ACC112 (cell line): ENCODE measurements at regions not wholly inside any gene's neighbourhood (a gene's known extent, or its start where the extent isn't known, plus 50 kb on each side); places are given as distances from the start of the nearest gene placed in this dataset.

Experiments
- H2AFZ ChIP-seq: fragments of 200-600 bp; sonication (generic); one replicate; pipeline ENCODE4 v1.6.0; 2017; ENCODE audit warnings: antibody characterized with exemption, low read length; ENCODE audit not compliant: unreplicated experiment
- H3K27ac ChIP-seq: fragments of 200-600 bp; sonication (generic); 2 replicates; pipeline ENCODE4 v1.5.1; 2014; ENCODE audit warnings: low read depth, mild to moderate bottlenecking, antibody characterized with exemption, low read length, moderate library complexity
- H3K27me3 ChIP-seq: fragments of 200-600 bp; sonication (generic); 2 replicates; pipeline ENCODE4 v1.6.1; 2014; ENCODE audit warnings: mild to moderate bottlenecking, antibody characterized with exemption, low read length, moderate library complexity, mixed read lengths; ENCODE audit not compliant: insufficient read depth
- H3K36me3 ChIP-seq: fragments of 200-600 bp; sonication (generic); 2 replicates; pipeline ENCODE4 v1.6.1; 2016; ENCODE audit warnings: mild to moderate bottlenecking, antibody characterized with exemption, low read length, moderate library complexity, mixed read lengths; ENCODE audit not compliant: insufficient read depth
- H3K4me1 ChIP-seq: fragments of 200-600 bp; sonication (generic); one replicate; pipeline ENCODE4 v1.6.1; 2016; ENCODE audit warnings: low read length, mixed read lengths; ENCODE audit not compliant: insufficient read depth, unreplicated experiment, control insufficient read depth
- H3K4me3 ChIP-seq: fragments of 200-600 bp; sonication (generic); 2 replicates; pipeline ENCODE4 v1.5.1; 2014; ENCODE audit warnings: mild to moderate bottlenecking, low read depth, low read length
- H3K79me2 ChIP-seq: fragments of 200-600 bp; sonication (generic); one replicate; pipeline ENCODE4 v1.6.0; 2016; ENCODE audit warnings: low read length; ENCODE audit not compliant: control insufficient read depth, unreplicated experiment, insufficient read depth

DNA sequence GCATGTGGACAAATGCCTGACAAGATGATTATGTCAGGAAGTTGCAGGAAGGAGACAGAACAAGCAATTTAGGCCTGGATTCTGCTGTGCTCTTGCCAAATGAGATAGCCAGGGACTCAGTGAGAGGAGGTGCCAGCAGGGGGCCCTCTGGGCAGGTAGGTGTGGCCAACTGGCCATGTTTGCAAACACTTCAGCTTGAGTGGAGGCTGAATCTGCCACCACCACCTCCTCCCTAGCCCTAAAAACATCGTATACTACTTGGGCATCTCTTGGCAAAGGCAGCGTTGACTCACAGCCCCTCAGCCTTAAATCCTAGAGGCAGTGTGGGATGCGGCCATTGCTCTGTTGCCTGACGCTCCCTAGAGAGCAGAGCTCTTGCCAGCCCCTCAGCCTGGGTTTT lies 95.1 kb upstream of the PLET1 start:
- Histone ChIP-seq H2AFZ (peak overlapping the region; percentile 55), H3K36me3 (no peaks in the 10 kb centered on the region), H3K27ac (no peak overlapping the region), H3K27me3 (no peaks in the 10 kb centered on the region), H3K79me2 (no peaks in the 10 kb centered on the region), H3K4me1 (peaks cover 6% of the 10 kb centered on the region), H3K4me3 (no peak overlapping the region)

DNA sequence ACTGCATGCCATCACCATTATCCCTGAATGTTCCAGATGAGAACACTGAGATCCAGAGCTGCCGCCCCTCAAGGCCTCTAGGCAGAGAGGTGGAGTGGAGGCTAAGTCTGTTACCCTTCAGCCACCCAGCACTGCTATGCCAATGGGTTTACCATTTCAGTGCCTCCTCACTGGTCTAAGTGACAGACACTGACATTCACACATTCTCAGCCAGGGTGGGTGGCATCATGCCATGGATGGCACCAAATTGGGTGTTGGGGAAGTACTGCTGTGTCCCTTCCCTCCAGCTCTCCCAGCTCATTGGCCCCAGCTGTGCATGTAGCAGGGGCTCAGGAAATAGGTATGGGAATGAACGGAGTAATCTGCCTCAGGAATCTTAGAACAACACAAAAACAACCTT lies 96.8 kb upstream of the PLET1 start:
- Histone ChIP-seq H2AFZ (no peak overlapping the region), H3K27me3 (no peaks in the 10 kb centered on the region), H3K36me3 (no peaks in the 10 kb centered on the region), H3K4me3 (no peak overlapping the region), H3K4me1 (peaks cover 6% of the 10 kb centered on the region), H3K79me2 (no peaks in the 10 kb centered on the region), H3K27ac (no peak overlapping the region)

DNA sequence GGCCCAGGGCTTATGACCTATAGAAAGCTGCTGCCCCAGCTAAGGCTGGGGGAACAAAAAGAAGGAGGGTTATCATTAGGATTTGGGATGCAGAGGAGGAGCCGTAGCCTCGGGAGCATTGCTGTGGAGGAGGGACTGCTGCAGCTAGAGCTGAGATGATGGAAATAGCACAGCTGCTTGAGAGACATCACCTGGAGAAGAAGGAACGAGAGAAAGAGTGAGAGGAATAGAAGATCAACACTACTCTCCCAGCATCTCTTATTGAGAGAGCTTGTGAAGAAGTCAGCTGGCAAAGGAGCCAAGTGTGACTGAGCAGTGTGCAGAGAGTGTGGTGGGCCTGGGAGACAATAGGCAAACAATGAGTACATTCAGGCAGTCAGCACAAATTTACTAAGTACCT lies 100.7 kb upstream of the PLET1 start:
- Histone ChIP-seq H3K4me3 (no peak overlapping the region), H3K36me3 (no peaks in the 10 kb centered on the region), H3K27ac (no peak overlapping the region), H2AFZ (no peak overlapping the region), H3K79me2 (no peaks in the 10 kb centered on the region), H3K4me1 (peaks cover 21% of the 10 kb centered on the region), H3K27me3 (no peaks in the 10 kb centered on the region)

DNA sequence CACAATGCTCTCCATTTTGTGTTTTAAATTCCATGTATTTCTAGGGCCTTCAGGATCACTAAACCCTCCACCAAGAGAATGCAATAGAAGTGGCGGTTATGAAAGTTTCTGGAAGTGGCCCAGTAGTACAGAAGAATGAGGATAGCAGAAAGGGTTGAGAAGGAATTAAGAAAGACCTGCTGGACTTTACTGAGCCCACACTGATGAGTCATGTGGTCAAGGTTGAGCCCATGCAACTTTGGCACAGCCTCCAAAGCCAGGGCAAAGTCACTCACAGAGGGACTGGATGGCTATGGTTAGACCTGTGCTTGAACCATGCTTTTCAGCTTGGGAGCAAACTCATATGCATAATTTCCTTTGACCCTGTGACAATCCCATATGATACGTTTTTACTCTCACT lies 102.9 kb upstream of the PLET1 start:
- Histone ChIP-seq H3K27ac (no peak overlapping the region), H3K4me3 (no peak overlapping the region)

DNA sequence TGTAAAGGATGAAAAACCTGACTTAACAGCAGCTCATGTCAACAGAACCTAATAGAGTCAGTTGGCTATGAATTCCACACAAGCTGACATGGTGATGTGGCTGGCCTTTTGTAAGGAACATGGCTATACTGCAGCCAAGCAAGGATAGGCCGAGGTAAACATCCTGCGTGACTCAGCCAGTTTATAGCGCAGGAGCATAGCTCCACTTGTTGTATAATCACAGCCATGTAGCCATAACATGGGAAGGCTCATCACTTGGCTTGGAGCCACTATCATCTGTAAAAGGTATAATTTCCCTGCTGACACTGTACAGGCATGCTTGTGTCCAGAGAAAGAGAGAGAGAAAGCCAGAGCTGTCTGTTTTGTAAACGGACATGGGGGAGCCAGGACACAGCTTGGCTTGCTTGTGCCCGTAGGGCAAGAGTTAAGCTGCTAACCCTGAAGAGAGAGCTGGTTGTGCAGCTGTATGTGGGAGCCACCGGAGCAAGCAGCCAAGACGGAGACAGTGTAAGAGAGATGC lies 104.4 kb upstream of the PLET1 start:
- H3K79me2 ChIP-seq, result no peaks in the 10 kb centered on the region
- peak overlapping the region; percentile 56 for H3K27ac ChIP-seq
- no peak overlapping the region for H3K4me3 ChIP-seq
- H3K36me3 ChIP-seq, result no peaks in the 10 kb centered on the region
- H3K27me3 ChIP-seq, result peaks cover 2% of the 10 kb centered on the region; the same call in 1 of the 2 replicates
- no peak overlapping the region for H2AFZ ChIP-seq
- H3K4me1 ChIP-seq, result peaks cover 21% of the 10 kb centered on the region

More for the DNA sequence above, 102.9 kb upstream of the PLET1 start:
- Histone ChIP-seq H3K27me3 (no peaks in the 10 kb centered on the region), H3K79me2 (no peaks in the 10 kb centered on the region), H3K36me3 (no peaks in the 10 kb centered on the region), H3K4me1 (peaks cover 21% of the 10 kb centered on the region), H2AFZ (no peak overlapping the region)

DNA sequence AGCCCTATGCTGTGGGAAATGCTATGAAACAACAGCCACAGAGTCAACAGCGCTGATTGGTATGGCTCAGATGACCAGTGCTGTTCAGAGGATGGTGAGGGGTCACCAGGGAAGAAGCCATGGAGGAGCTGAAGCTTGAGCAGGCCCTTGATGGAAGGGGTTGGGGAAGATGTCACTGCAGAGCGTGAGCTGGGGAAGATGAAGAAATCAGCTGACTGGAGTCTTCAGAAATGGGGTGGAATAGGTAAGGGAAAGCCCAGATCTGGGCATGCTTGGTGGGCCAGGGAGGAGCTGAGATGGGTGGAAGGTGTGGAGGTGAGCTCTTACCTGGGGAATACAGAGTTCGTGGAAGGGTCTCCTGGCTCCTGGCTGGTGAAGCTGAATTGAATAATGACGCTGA lies 105.4 kb upstream of the PLET1 start:
- Histone ChIP-seq H3K27ac (no peak overlapping the region), H2AFZ (no peak overlapping the region), H3K79me2 (no peaks in the 10 kb centered on the region), H3K4me1 (peaks cover 21% of the 10 kb centered on the region), H3K36me3 (no peaks in the 10 kb centered on the region), H3K27me3 (peaks cover 10% of the 10 kb centered on the region; the same call in 1 of the 2 replicates), H3K4me3 (no peak overlapping the region)

DNA sequence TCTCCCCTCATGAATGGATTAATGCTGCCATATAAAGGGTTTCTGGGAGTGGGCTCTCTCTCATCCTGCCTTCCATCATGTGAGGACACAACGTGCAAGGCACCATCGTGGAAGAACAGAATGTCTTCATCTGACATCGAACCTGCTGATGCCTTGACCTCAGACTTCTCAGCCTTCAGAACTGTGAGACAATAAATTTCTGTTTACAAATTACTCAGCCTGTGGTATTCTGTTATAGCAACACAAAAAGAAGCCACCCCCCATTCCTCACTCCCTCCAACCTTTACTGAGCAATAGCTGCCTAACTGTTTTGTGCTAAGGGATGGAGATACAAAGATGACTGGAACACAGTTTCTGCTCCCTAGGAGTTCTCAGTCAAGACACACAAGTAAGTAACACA lies 106.1 kb upstream of the PLET1 start:
- Histone ChIP-seq H3K27ac (no peak overlapping the region), H3K4me3 (no peak overlapping the region), H3K27me3 (peaks cover 11% of the 10 kb centered on the region; the same call in 1 of the 2 replicates), H3K36me3 (no peaks in the 10 kb centered on the region), H3K79me2 (no peaks in the 10 kb centered on the region), H2AFZ (no peak overlapping the region), H3K4me1 (peaks cover 21% of the 10 kb centered on the region)

DNA sequence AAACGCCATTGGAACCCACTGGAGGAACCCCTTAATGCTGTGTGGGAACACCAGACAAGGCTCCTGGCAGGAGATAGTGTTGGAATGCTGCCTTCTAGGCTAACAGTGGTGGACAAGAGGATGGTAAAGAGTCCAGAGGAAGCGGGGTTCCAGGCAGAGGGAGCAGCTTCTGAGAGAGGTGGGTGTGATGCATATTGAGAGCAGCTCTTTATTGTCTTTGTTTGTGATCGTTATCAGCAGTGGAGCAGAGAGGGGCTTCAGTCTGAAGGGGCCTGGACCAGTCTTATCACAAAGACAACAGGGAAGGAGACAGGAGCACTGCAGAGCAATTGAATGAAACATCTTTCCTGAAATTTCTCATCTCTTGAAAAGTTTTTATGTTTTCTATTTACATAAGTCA lies 106.8 kb upstream of the PLET1 start:
- no peak overlapping the region for H2AFZ ChIP-seq
- H3K27me3 ChIP-seq, result peaks cover 11% of the 10 kb centered on the region; the same call in 1 of the 2 replicates
- no peaks in the 10 kb centered on the region for H3K36me3 ChIP-seq
- H3K4me3 ChIP-seq, result no peak overlapping the region
- no peaks in the 10 kb centered on the region for H3K79me2 ChIP-seq
- peaks cover 21% of the 10 kb centered on the region for H3K4me1 ChIP-seq
- H3K27ac ChIP-seq, result no peak overlapping the region

DNA sequence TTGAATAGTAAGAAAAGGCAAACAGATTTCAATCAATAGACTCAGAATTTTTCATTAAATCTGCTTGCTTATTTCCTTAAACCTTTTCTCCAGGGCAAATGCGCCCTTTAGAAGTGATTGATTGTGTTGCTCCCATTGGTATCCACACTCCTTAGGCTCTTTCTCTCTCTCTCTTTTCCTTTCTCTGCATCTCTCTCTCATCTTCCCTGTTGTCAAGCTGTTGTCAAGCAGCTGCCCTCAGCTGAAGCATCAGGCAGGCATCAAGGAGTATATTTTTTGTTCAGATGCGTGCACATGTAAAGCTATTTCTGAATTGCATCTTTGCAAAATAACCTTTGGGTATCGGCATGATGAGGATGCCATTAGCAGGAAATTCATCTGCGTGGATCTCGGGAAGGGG lies 107.2 kb upstream of the PLET1 start:
- no peak overlapping the region for H3K4me3 ChIP-seq
- no peak overlapping the region for H2AFZ ChIP-seq
- no peaks in the 10 kb centered on the region for H3K36me3 ChIP-seq
- no peak overlapping the region for H3K27ac ChIP-seq
- H3K27me3 ChIP-seq, result peaks cover 11% of the 10 kb centered on the region; the same call in 1 of the 2 replicates
- H3K79me2 ChIP-seq, result no peaks in the 10 kb centered on the region
- H3K4me1 ChIP-seq, result peaks cover 21% of the 10 kb centered on the region

DNA sequence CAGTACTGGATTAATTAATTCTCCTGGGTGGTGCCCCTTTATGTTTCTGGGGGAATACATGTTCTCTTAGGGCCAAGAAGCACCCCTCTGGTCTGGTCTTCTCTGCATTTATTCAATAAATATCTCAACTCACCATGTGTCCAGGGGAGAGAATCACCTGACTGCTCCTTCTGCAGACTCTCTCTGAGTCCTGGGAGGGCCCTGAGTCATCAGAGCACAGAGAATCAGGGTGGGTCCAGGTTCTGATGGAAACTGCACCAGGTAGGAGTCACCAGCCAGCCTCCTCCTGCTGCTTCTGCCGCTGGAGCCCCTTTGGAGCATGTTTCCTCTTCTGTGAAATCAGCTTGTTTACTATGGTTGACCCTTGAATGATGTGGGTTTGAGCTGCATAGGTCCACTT lies 107.7 kb upstream of the PLET1 start:
- Histone ChIP-seq H3K79me2 (no peaks in the 10 kb centered on the region), H3K27me3 (peaks cover 11% of the 10 kb centered on the region; the same call in 1 of the 2 replicates), H3K36me3 (no peaks in the 10 kb centered on the region), H3K4me3 (no peak overlapping the region), H3K4me1 (peaks cover 17% of the 10 kb centered on the region), H2AFZ (no peak overlapping the region), H3K27ac (no peak overlapping the region)

DNA sequence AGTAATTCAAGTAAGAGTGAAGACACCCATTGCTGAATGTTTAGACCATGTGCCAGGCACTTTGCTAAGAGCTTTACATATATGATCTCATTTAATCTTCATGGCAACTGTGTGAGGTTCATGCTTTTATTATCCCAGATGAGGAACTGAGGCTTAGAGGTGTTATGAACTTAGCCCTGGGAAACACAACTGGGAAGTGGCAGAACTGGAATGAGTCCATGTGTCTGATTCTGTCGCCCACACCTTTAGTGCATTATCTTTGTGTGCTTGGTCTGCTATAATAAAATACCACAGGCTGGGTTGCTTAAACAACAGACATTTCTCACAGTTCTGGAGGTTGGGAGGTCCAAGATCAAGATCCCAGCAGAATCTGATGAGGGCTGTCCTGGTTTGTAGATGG lies 108.7 kb upstream of the PLET1 start:
- H3K79me2 ChIP-seq, result no peaks in the 10 kb centered on the region
- no peak overlapping the region for H3K4me3 ChIP-seq
- peaks cover 15% of the 10 kb centered on the region; the same call in 1 of the 2 replicates for H3K27me3 ChIP-seq
- no peak overlapping the region for H2AFZ ChIP-seq
- H3K27ac ChIP-seq, result no peak overlapping the region
- no peaks in the 10 kb centered on the region for H3K36me3 ChIP-seq
- peaks cover 8% of the 10 kb centered on the region for H3K4me1 ChIP-seq
